Stimulated activated CD4-positive, alpha-beta T cell treated with anti-CD3 and anti-CD28 coated beads, Interleukin-1b, Interleukin-23, amount 100 ng/mL, for 24 hours (primary cell): ENCODE measurements at regions not wholly inside any gene's neighbourhood (a gene's known extent, or its start where the extent isn't known, plus 50 kb on each side); places are given as distances from the start of the nearest gene placed in this dataset.

ENCODE experiments used
- DNase-seq, 4 experiments: peaks; one replicate each; pipeline ENCODE4 v3.0.0-alpha.2; 2020; ENCODE audit warnings: low read depth in 4 of 4, low spot score in 1 of 4

- DNase-seq: no peak
These were observed 591.9 kb downstream of the TECRL start for GRCh38 chr4:63817196-63817865.

- DNase-seq: no peak
These were observed 594.9 kb downstream of the TECRL start for GRCh38 chr4:63814171-63814964.

- DNase-seq: no peak
These were observed 610.1 kb downstream of the TECRL start for GRCh38 chr4:63799166-63799565.

GRCh38 chr4:63795301-63795700, 613.9 kb downstream of the TECRL start:
- DNase-seq: no peak

- no peak for DNase-seq
These were observed 618.9 kb downstream of the TECRL start for GRCh38 chr4:63790377-63790776.

GRCh38 chr4:63788271-63788670, 621.0 kb downstream of the TECRL start:
- DNase-seq: no peak

- DNase-seq: no peak
These were observed 621.9 kb downstream of the TECRL start for GRCh38 chr4:63787326-63787725.

GRCh38 chr4:63786171-63786570, 623.1 kb downstream of the TECRL start:
- no peak for DNase-seq

GRCh38 chr4:63784822-63785221, 624.4 kb downstream of the TECRL start:
- DNase-seq: no peak

- no peak for DNase-seq
These were observed 631.6 kb downstream of the TECRL start for GRCh38 chr4:63777601-63778000.

- DNase-seq: no peak
These were observed 644.9 kb downstream of the TECRL start for GRCh38 chr4:63764400-63764799.

GRCh38 chr4:63757929-63758328, 651.3 kb downstream of the TECRL start:
- DNase-seq: no peak

- DNase-seq: no peak
These were observed 666.4 kb downstream of the TECRL start for GRCh38 chr4:63742882-63743281.

- DNase-seq: no peak
These were observed 679.7 kb downstream of the TECRL start for GRCh38 chr4:63729519-63729918.

- DNase-seq: no peak
These were observed 680.6 kb downstream of the TECRL start for GRCh38 chr4:63728480-63729177.

- DNase-seq: no peak
These were observed 691.9 kb downstream of the TECRL start for GRCh38 chr4:63717384-63717783.

- no peak for DNase-seq
These were observed 700.6 kb downstream of the TECRL start for GRCh38 chr4:63708661-63709060.

- DNase-seq: no peak
These were observed 708.7 kb downstream of the TECRL start for GRCh38 chr4:63700569-63700968.

GRCh38 chr4:63693321-63693720, 715.9 kb downstream of the TECRL start:
- no peak for DNase-seq

GRCh38 chr4:63678358-63678931, 730.8 kb downstream of the TECRL start:
- DNase-seq: no peak

GRCh38 chr4:63670735-63671134, 738.5 kb downstream of the TECRL start:
- no peak for DNase-seq

- no peak for DNase-seq
These were observed 745.4 kb downstream of the TECRL start for GRCh38 chr4:63663870-63664269.
